K562 (cell line): ENCODE measurements at regions not wholly inside any gene's neighbourhood (a gene's known extent, or its start where the extent isn't known, plus 50 kb on each side); places are given as distances from the start of the nearest gene placed in this dataset.

ENCODE experiments used
- ETS2 ChIP-seq: IDR thresholded peaks from 2 replicates; pipeline ENCODE4 v1.6.1; 2016; ENCODE audit warnings: borderline replicate concordance, missing genetic modification characterization, mild to moderate bottlenecking, moderate library complexity, missing compliant biosample characterization; ENCODE audit not compliant: poor library complexity, severe bottlenecking
- NFIC ChIP-seq: fragments of 450-650 bp; IDR thresholded peaks from 2 replicates; pipeline ENCODE4 v1.6.1; 2017; ENCODE audit warnings: mild to moderate bottlenecking, inconsistent platforms
- SNRNP70 ChIP-seq: fragments of 200-400 bp; formaldehyde crosslinking; optimal IDR thresholded peaks from 2 replicates; pipeline ENCODE3; 2017; ENCODE audit warnings: low read depth, low read length
- ZNF175 ChIP-seq: fragments of 200-800 bp; sonication (Bioruptor generic); IDR thresholded peaks from 2 replicates; pipeline ENCODE4 v1.6.1; 2016; ENCODE audit warnings: low read depth, mild to moderate bottlenecking, missing genetic modification characterization, missing compliant biosample characterization
- ZNF263 ChIP-seq: sonication (generic); formaldehyde crosslinking; IDR thresholded peaks from 2 replicates; pipeline ENCODE4 v1.8.0; 2022; ENCODE audit warnings: mild to moderate bottlenecking, missing genetic modification reagents, borderline replicate concordance
- ZNF347 ChIP-seq: fragments of 450-650 bp; formaldehyde crosslinking; IDR thresholded peaks from 2 replicates; pipeline ENCODE4 v1.4.0; 2020; ENCODE audit warnings: low read depth, mild to moderate bottlenecking, moderate library complexity
- ZNF589 ChIP-seq: fragments of 200-800 bp; sonication (Bioruptor generic); IDR thresholded peaks from 2 replicates; pipeline ENCODE4 v1.6.1; 2016; ENCODE audit warnings: low read depth, missing genetic modification characterization, missing compliant biosample characterization
- TF ChIP-seq, protein P1 (sequence below): fragments of 450-650 bp; IDR thresholded peaks from 2 replicates; pipeline ENCODE4 v1.6.1; 2016; ENCODE audit warnings: mild to moderate bottlenecking, moderate library complexity
- TF ChIP-seq, protein P2 (sequence below): sonication (generic); IDR thresholded peaks from 2 replicates; pipeline ENCODE4 v1.6.1; 2016
- TF ChIP-seq, protein P3 (sequence below): fragments of 450-650 bp; conservative IDR thresholded peaks from 2 replicates; pipeline ENCODE4 v1.6.1; 2016; ENCODE audit warnings: missing genetic modification characterization, low read depth, mild to moderate bottlenecking, missing compliant biosample characterization, moderate library complexity
- TF ChIP-seq, protein P4 (sequence below): fragments of 250-450 bp; sonication (Bioruptor Pico); IDR thresholded peaks from 2 replicates; pipeline ENCODE4 v1.8.0; 2022; ENCODE audit warnings: inconsistent platforms, mild to moderate bottlenecking, moderate library complexity, borderline replicate concordance

DNA sequence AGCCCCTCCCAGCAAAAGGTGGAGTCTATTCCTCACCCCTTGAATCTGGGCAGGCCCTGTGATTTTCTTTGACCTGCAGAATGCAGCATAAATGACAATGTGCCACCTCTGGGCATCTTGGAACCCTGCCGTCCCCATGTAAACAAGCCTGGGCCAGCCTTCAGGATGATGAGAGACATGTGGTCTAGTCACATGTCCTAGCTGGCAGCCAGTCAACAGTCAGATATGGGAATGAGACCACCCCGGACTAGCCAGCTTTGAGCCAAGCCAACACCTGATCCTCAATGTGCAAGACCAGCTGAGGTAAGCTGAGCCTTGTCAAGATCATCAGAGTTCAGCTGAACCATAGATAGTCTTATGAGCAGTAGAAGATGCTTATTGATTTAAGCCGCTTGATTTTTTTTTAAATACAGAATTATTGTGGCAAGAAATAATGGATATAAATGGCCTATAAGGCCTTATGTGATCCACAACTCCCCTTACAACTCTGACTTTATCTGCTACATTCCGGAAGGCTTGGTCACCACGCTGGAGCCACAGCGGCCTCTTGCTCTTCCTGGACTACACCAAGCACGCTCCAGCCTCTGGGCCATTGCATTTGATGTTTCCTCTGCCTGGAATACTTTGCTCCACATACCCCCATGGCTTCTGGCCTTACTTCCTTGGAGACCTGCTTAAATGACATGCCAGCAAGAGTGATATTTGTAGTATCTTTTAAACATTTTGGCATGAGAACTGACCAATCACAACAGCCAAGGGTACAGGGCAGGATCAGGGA, 225.9 kb upstream of the SESN3 start (continued):
- TF ChIP-seq, protein P1, sequence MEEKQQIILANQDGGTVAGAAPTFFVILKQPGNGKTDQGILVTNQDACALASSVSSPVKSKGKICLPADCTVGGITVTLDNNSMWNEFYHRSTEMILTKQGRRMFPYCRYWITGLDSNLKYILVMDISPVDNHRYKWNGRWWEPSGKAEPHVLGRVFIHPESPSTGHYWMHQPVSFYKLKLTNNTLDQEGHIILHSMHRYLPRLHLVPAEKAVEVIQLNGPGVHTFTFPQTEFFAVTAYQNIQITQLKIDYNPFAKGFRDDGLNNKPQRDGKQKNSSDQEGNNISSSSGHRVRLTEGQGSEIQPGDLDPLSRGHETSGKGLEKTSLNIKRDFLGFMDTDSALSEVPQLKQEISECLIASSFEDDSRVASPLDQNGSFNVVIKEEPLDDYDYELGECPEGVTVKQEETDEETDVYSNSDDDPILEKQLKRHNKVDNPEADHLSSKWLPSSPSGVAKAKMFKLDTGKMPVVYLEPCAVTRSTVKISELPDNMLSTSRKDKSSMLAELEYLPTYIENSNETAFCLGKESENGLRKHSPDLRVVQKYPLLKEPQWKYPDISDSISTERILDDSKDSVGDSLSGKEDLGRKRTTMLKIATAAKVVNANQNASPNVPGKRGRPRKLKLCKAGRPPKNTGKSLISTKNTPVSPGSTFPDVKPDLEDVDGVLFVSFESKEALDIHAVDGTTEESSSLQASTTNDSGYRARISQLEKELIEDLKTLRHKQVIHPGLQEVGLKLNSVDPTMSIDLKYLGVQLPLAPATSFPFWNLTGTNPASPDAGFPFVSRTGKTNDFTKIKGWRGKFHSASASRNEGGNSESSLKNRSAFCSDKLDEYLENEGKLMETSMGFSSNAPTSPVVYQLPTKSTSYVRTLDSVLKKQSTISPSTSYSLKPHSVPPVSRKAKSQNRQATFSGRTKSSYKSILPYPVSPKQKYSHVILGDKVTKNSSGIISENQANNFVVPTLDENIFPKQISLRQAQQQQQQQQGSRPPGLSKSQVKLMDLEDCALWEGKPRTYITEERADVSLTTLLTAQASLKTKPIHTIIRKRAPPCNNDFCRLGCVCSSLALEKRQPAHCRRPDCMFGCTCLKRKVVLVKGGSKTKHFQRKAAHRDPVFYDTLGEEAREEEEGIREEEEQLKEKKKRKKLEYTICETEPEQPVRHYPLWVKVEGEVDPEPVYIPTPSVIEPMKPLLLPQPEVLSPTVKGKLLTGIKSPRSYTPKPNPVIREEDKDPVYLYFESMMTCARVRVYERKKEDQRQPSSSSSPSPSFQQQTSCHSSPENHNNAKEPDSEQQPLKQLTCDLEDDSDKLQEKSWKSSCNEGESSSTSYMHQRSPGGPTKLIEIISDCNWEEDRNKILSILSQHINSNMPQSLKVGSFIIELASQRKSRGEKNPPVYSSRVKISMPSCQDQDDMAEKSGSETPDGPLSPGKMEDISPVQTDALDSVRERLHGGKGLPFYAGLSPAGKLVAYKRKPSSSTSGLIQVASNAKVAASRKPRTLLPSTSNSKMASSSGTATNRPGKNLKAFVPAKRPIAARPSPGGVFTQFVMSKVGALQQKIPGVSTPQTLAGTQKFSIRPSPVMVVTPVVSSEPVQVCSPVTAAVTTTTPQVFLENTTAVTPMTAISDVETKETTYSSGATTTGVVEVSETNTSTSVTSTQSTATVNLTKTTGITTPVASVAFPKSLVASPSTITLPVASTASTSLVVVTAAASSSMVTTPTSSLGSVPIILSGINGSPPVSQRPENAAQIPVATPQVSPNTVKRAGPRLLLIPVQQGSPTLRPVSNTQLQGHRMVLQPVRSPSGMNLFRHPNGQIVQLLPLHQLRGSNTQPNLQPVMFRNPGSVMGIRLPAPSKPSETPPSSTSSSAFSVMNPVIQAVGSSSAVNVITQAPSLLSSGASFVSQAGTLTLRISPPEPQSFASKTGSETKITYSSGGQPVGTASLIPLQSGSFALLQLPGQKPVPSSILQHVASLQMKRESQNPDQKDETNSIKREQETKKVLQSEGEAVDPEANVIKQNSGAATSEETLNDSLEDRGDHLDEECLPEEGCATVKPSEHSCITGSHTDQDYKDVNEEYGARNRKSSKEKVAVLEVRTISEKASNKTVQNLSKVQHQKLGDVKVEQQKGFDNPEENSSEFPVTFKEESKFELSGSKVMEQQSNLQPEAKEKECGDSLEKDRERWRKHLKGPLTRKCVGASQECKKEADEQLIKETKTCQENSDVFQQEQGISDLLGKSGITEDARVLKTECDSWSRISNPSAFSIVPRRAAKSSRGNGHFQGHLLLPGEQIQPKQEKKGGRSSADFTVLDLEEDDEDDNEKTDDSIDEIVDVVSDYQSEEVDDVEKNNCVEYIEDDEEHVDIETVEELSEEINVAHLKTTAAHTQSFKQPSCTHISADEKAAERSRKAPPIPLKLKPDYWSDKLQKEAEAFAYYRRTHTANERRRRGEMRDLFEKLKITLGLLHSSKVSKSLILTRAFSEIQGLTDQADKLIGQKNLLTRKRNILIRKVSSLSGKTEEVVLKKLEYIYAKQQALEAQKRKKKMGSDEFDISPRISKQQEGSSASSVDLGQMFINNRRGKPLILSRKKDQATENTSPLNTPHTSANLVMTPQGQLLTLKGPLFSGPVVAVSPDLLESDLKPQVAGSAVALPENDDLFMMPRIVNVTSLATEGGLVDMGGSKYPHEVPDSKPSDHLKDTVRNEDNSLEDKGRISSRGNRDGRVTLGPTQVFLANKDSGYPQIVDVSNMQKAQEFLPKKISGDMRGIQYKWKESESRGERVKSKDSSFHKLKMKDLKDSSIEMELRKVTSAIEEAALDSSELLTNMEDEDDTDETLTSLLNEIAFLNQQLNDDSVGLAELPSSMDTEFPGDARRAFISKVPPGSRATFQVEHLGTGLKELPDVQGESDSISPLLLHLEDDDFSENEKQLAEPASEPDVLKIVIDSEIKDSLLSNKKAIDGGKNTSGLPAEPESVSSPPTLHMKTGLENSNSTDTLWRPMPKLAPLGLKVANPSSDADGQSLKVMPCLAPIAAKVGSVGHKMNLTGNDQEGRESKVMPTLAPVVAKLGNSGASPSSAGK, result peak; percentile 45; the same call in 1 of the 2 replicates
- TF ChIP-seq ZNF589 (CRISPR knock-in tag) (0 out of 2 replicates have a peak, but pooled peaks have one; percentile 26), ETS2 (no peak), ZNF263 (no peak), ZNF175 (CRISPR knock-in tag) (0 out of 2 replicates have a peak, but pooled peaks have one; percentile 23), NFIC (no peak), ZNF347 (CRISPR knock-in tag) (no peak), SNRNP70 (no peak)
- TF ChIP-seq, protein P2, sequence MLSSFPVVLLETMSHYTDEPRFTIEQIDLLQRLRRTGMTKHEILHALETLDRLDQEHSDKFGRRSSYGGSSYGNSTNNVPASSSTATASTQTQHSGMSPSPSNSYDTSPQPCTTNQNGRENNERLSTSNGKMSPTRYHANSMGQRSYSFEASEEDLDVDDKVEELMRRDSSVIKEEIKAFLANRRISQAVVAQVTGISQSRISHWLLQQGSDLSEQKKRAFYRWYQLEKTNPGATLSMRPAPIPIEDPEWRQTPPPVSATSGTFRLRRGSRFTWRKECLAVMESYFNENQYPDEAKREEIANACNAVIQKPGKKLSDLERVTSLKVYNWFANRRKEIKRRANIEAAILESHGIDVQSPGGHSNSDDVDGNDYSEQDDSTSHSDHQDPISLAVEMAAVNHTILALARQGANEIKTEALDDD, result no peak
- TF ChIP-seq, protein P3, sequence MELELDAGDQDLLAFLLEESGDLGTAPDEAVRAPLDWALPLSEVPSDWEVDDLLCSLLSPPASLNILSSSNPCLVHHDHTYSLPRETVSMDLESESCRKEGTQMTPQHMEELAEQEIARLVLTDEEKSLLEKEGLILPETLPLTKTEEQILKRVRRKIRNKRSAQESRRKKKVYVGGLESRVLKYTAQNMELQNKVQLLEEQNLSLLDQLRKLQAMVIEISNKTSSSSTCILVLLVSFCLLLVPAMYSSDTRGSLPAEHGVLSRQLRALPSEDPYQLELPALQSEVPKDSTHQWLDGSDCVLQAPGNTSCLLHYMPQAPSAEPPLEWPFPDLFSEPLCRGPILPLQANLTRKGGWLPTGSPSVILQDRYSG (tag), result no peak
- TF ChIP-seq, protein P4, sequence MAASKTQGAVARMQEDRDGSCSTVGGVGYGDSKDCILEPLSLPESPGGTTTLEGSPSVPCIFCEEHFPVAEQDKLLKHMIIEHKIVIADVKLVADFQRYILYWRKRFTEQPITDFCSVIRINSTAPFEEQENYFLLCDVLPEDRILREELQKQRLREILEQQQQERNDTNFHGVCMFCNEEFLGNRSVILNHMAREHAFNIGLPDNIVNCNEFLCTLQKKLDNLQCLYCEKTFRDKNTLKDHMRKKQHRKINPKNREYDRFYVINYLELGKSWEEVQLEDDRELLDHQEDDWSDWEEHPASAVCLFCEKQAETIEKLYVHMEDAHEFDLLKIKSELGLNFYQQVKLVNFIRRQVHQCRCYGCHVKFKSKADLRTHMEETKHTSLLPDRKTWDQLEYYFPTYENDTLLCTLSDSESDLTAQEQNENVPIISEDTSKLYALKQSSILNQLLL (CRISPR knock-in tag), result no peak
